ENCODE measurements at regions not wholly inside any gene's neighbourhood (a gene's known extent, or its start where the extent isn't known, plus 50 kb on each side); places are given as distances from the start of the nearest gene placed in this dataset.

DNA sequence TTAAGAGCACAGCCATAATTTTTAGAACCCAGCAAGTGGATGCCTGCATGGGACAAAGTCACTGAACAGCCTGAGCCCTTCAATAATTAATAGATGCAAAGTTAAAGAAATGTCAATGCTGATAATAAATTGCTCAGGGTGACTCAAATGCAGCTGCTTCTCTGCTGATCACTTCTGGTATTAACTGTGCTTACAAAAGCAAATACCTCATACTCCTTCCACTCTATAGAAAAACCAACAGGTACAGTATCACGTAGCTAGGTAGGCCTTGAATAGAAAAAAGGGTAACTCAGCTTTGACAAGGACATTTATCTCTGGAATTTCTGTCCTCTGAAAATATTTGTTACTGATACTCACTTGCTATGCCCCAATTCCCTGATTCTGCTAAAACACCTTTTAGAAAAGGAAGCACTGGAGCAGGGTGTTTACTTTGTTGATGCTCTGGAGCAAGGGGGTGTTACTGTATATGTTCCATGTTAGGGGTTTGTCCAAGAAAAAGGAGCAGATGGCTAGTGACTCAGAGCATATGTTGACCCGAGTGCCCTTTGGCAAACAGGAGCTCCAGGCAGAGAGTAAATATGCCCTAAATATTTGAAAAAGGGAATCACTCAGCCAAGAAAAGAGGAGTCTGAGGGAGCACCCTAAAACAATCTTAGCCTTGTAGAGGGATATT is 59.1 kb upstream of the RTN4 start:
- TF ChIP-seq CTCF (IDR thresholded peaks at IDR 0.05; ENCODE audit: insufficient read depth, missing control alignments), result no peak
- DNase-seq (ENCODE audit: insufficient read length, low spot score) (no peak), FAIRE-seq (no peak)

GRCh38 chr2:55108456-55109160 is 58.4 kb upstream of the RTN4 start:
- no peak for TF ChIP-seq CTCF (IDR thresholded peaks at IDR 0.05; ENCODE audit: insufficient read depth, missing control alignments)
- FAIRE-seq (no peak), DNase-seq (ENCODE audit: insufficient read length, low spot score) (no peak)

DNA sequence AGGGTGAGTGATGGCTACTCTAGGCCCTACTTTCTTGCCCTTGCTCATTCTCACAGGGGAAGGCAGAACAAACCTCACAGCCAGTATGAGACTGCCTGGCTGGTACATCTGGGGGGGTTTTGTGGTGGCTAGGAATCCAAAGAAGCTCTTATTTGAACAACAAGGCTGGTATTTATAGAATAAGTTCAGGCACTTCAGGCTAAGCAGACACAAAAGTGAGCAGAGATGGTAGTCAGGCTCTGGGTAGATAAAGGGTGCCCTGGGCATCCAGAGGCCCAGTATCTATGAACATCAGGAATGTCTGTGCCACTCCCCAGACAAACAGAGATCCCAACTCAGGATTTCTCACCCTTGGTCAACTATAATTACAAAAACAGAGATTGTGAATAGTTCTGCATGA is 57.2 kb upstream of the RTN4 start:
- FAIRE-seq (no peak), DNase-seq (ENCODE audit: insufficient read length, low spot score) (no peak)
- TF ChIP-seq CTCF (IDR thresholded peaks at IDR 0.05; ENCODE audit: insufficient read depth, missing control alignments), result no peak

DNA sequence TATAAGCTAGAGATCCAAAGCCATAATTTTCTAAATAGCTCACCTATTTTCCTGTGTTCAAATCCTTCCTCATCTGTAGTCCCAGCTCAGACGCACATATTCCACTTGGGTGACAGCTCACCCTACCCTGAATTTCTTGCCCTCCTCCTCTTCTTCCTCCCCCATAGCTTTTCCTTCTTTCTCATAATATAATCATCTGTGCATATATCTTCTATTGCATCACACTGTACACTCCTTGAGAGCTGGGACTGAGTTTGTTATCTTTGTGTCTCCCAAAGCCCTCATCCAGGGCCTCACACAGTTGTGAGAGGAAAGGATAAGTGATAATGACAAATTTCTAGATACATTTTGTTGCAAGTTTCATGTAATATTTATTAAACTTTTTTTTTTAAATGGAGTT is 55.9 kb upstream of the RTN4 start:
- FAIRE-seq (no peak), DNase-seq (ENCODE audit: insufficient read length, low spot score) (no peak)
- no peak for TF ChIP-seq CTCF (IDR thresholded peaks at IDR 0.05; ENCODE audit: insufficient read depth, missing control alignments)

DNA sequence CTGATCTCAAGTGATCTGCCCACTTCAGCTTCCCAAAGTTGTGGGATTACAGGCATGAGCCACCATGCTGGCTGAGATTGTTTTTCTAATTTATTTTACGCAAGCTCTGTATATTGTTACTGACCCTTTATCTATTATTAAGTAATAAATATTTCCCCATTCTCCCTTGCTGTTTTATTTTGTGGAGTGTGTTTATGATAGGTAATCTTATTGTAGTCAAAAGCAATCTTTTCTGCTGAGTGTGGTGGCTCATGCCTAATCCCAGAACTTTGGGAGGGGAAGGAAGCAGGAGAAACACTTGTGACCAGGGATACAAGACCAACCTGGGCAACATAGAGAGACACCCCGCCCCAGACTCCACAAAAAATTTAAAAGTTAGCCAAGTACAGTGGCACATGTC is 55.2 kb upstream of the RTN4 start:
- DNase-seq (ENCODE audit: insufficient read length, low spot score) (no peak), FAIRE-seq (no peak)
- TF ChIP-seq CTCF (IDR thresholded peaks at IDR 0.05; ENCODE audit: insufficient read depth, missing control alignments), result no peak

- FAIRE-seq (no peak), DNase-seq (ENCODE audit: insufficient read length, low spot score) (no peak)
- TF ChIP-seq CTCF (IDR thresholded peaks at IDR 0.05; ENCODE audit: insufficient read depth, missing control alignments), result no peak
Measured at GRCh38 chr2:55103046-55103445, 52.8 kb upstream of the RTN4 start.

Data from D721Med (cell line).